ENCODE measurements at regions not wholly inside any gene's neighbourhood (a gene's known extent, or its start where the extent isn't known, plus 50 kb on each side); places are given as distances from the start of the nearest gene placed in this dataset.

GRCh38 chr2:217717646-217718045 is 285.1 kb downstream of the TNS1 start:
- no peak for DNase-seq

GRCh38 chr2:217715484-217715883 is 287.3 kb downstream of the TNS1 start:
- DNase-seq, result no peak

GRCh38 chr2:217714287-217714751 is 288.5 kb downstream of the TNS1 start:
- no peak for DNase-seq

DNA sequence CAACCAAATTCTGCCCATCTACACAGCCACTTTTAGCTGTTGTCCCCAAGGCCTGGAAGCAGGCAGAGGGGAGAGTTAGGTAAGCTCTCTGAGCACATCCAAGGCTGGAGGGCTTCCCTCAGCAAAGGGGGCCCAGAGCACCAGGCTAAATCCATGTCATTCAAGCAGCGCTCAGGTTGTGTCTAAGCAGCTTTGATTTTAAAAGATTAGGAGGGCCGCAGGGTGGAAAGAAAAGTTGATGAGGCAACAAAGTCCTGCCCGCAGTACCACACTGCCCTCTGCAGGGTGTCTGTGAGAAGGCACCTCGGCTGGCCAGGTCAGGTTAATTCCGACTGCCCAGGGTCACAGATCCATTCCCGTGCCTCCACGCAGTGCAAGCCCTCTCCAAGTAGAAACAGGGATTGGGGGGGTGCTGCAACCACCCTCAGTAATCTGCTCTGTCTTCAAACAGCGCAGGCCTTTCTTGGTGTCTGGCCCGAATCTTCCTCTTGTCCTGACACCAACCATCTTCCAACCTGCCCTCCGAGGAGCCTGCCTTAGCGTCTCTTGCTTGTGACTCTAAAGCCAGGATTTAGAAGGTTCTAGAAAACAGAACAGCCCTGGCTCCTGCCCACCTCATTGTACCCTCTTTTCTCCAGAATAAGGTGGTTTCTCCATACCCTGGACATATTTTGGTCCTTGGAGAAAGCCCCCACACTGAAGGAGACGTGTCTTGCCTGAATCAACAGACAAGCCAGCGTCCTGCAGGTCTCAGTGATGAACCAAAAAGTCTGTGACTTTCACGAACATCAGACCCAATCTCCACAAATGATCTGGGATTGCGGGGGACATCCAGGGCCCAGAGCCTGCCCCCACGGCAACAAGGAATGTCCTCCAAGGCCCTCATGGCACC is 289.2 kb downstream of the TNS1 start:
- peak; percentile 60 for DNase-seq

- no peak for DNase-seq
Observed at GRCh38 chr2:217712431-217712830, 290.4 kb downstream of the TNS1 start.

DNA sequence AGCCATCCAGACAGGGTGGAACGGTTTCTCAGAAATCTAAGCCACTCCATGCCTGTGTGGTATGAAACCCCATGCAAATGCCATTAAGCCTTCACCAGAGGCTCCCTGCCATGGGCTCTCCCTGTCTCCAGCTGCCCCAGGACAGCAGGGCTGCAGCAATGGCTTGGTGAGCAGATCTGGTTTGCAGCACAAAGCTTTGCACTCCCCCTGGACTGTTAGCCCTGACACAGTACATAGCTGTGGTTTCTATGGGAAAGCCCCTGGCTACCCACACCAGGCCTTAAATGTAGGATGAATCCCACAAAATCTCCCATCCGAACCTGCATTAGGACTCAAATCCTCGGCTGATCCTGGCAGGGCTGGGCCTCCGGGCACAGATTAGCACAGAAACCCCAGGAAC is 291.6 kb downstream of the TNS1 start:
- DNase-seq, result no peak

- no peak for DNase-seq
Observed at GRCh38 chr2:217710211-217710765, 292.5 kb downstream of the TNS1 start.

DNA sequence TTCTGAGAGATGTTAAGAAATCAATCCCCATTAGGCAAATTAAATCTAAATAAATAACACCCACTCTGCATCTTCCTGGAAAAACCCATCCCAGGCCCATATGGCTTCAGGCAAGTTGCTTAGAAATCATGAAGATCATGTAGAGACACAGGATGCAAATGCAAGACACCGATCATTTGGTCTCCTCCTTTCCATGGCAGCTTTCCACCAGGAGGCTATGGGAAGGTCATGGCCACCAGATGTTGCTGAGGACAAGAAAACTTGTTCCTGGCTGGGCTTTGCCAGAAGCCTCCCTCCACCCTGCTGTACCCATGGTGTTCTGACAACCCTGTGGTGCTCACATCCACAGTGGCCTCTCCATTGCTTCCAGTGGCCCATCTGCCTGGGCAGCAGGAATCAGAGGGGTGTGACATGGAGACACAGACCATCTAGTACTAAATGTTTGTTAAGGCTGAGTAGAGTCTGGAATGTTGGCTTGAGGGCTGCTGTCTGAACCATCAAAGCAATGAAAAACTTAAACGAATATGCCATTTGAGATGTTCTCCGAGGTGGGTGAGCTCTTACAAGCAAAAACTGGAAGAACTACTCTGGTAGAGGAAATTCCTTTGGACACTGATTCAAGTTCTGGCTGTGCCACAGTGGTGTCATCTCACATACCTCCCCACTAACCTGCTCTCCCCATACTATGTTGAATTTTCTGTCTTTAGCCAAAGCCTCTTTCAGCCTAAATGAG is 293.2 kb downstream of the TNS1 start:
- no peak for DNase-seq

- DNase-seq, result no peak
Observed at GRCh38 chr2:217707131-217707611, 295.6 kb downstream of the TNS1 start.

GRCh38 chr2:217706513-217706912 is 296.3 kb downstream of the TNS1 start:
- no peak for DNase-seq

DNA sequence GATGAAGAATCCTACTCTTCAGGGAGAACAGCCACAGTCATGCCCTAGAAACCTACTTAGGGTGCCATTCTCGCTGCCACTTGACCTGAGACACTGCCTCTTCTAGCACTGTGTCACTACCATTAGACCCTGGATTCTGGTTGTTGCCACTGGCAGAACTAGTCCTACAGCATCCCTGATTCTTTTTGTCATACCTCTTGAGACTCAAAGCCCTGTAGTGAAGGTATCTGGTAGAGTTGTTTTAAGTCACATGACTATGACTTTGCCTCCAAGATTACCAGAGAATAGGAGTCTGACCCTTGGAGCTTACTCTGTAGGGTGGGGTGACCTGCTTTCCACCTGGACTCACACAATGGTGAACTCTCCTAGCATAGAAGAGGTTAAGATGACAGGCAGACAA is 296.7 kb downstream of the TNS1 start:
- no peak for DNase-seq

DNA sequence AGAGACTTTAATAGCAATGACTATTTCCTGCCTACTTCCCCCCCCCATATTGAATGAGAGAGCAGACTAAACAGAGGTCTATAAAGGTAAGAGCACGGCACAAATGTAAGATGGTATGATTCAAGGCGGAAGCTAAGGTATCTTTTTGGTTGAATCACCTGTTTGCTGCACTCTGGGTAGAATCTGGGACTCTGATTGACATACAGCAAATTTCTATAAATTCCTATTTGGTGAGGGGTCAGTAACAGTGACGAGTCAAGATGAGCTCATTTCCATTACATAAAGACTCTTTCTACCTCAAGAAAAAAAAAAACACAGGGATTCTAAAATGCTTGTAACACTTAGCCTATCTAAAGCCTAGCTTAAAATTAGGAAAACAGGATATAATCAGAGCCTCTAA is 297.3 kb downstream of the TNS1 start:
- DNase-seq, result no peak

GRCh38 chr2:217703999-217704398 is 298.8 kb downstream of the TNS1 start:
- no peak for DNase-seq

- DNase-seq, result no peak
Observed at GRCh38 chr2:217703102-217703501, 299.7 kb downstream of the TNS1 start.

DNA sequence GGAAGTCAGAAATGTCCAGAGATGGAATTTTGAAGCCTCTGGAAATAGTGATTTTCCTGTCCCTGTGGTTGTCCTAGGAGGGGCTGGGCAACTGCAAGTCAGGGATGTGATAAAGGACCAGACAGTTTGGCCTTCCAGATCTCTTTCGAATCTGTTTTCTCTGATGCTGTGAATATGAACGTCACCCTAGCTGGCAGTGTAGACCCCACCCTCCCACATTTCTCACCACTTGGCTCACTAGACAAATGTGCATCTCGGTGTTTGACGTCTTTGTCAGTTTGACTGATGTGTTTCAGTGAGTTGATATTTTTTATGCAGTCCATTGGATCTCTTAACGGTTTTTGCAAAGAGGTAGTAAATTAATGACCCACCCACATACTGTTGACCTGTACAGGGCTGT is 301.2 kb downstream of the TNS1 start:
- DNase-seq, result no peak

- no peak for DNase-seq
Observed at GRCh38 chr2:217698691-217699090, 304.1 kb downstream of the TNS1 start.

- no peak for DNase-seq
Observed at GRCh38 chr2:217695033-217695520, 307.7 kb downstream of the TNS1 start.

DNA sequence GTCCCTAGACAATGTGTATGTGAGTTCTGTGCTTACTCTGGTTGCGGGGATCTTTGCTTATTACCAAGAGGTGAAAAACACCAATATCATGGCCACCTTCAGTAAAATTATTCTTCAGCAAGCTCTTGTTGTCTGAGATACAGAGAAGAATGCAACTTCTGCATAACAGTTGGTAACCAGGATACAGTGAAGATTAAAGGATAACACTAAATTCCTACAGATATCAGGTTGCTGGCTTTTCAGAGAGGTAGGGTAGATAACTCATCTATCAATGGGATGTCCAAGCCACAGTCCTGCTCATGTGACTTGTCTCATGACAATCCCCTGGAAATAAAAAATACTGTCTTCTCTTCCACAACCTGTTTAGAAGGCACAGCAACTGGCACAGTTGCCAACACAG is 308.5 kb downstream of the TNS1 start:
- no peak for DNase-seq

DNA sequence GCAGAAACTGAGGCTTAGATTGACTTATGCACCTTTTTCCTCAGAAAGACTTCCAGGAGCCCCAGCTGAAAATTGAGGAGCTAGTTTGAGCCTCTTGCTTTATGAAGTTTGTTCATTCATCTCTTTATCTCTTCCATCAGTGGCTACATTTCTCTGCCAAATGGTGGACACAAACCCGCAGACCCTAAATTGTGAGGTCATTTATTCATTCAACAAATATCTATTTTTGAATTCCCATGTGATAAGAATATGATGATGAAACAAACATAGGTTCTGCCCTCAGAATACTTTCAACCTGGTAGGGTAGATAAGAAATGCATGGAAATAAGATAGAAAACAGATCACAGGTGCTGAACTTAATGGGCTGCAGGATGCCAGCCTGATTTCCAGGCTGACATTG is 309.4 kb downstream of the TNS1 start:
- no peak for DNase-seq

GRCh38 chr2:217691920-217692666 is 310.7 kb downstream of the TNS1 start:
- DNase-seq, result no peak

DNA sequence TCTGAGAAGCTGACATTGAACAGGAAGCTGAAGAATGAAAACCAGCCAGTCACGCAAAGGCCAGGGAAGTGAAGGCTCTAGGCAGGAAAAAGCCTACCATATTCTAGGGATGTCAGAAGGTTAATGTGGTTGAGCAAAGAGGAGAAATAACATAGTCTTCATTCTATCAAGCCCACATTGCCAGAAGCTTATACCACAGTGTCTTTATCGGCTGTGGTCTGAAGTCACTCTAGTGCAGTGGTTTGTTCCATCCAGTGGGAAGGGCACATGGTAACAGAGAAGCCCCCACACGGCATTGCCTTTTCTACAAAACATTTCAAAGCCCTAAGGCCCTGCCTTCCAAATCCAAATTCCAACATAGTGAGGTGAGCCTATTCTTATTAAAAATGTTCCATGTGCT is 311.3 kb downstream of the TNS1 start:
- no peak for DNase-seq

- no peak for DNase-seq
Observed at GRCh38 chr2:217689053-217689452, 313.7 kb downstream of the TNS1 start.

DNA sequence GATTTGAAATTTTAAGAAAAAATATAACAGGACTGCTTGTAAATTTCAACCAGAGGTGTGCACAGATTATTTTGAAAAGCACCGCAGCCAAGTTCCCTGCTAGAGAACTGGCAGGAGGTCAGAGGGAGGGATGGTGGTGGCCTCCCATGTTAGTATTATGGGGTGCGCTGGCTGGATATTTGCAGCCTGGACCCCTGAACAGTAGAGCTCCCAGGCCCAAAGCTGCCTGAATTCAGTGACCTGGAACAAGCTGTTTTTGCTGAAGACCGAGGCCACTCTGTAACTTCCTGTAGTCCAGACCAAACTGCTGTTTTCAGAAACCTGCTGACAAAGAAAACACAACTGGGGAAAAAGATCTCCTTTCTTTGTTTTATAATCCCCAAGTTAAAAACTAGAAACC is 314.3 kb downstream of the TNS1 start:
- no peak for DNase-seq
